Esophagus muscularis mucosa (tissue), 4 donors: ENCODE measurements at regions not wholly inside any gene's neighbourhood (a gene's known extent, or its start where the extent isn't known, plus 50 kb on each side); places are given as distances from the start of the nearest gene placed in this dataset.

Experiments used
- EP300 ChIP-seq: sonication (generic); formaldehyde crosslinking; IDR thresholded peaks from one replicate; pipeline ENCODE4 v1.6.1; 2017; ENCODE audit warnings: antibody characterized with exemption
- POLR2A ChIP-seq: fragments of 450-650 bp; IDR thresholded peaks from one replicate; pipeline ENCODE4 v1.6.1; 2017; ENCODE audit warnings: antibody characterized with exemption, moderate library complexity, mild to moderate bottlenecking, low read depth
- TF ChIP-seq, protein P1 (sequence below), 3 experiments: fragments of 200-600 bp in 2 of 3; fragments of 450-650 bp in 1 of 3; sonication (generic) in 2 of 3; IDR thresholded peaks; one replicate each; pipeline ENCODE4 v1.5.1; 2017 to 2019; ENCODE audit warnings: antibody characterized with exemption in 3 of 3, mild to moderate bottlenecking in 2 of 3, moderate library complexity in 1 of 3

GRCh38 chr2:126809340-126809739 lies 89.3 kb upstream of the TEX51 start:
- TF ChIP-seq, protein P1, sequence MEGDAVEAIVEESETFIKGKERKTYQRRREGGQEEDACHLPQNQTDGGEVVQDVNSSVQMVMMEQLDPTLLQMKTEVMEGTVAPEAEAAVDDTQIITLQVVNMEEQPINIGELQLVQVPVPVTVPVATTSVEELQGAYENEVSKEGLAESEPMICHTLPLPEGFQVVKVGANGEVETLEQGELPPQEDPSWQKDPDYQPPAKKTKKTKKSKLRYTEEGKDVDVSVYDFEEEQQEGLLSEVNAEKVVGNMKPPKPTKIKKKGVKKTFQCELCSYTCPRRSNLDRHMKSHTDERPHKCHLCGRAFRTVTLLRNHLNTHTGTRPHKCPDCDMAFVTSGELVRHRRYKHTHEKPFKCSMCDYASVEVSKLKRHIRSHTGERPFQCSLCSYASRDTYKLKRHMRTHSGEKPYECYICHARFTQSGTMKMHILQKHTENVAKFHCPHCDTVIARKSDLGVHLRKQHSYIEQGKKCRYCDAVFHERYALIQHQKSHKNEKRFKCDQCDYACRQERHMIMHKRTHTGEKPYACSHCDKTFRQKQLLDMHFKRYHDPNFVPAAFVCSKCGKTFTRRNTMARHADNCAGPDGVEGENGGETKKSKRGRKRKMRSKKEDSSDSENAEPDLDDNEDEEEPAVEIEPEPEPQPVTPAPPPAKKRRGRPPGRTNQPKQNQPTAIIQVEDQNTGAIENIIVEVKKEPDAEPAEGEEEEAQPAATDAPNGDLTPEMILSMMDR (IDR thresholded peaks at IDR 0.05) = no peak
- TF ChIP-seq POLR2A (no peak), EP300 (no peak)
